Superior temporal gyrus (tissue), 1 donor: ENCODE measurements at regions not wholly inside any gene's neighbourhood (a gene's known extent, or its start where the extent isn't known, plus 50 kb on each side); places are given as distances from the start of the nearest gene placed in this dataset.

Source experiments
- DNase-seq: peaks from one replicate; pipeline ENCODE4 v3.0.0-alpha.2; 2016; ENCODE audit errors: extremely low spot score

- peak; percentile 22 for DNase-seq
These were observed 107.3 kb upstream of the STARD3NL start for GRCh38 chr7:38070718-38071117.

- no peak for DNase-seq
These were observed 91.2 kb upstream of the STARD3NL start for GRCh38 chr7:38086857-38087256.

- no peak for DNase-seq
These were observed 75.5 kb upstream of the STARD3NL start for GRCh38 chr7:38102507-38102906.

GRCh38 chr7:38105874-38106483 is 72.1 kb upstream of the STARD3NL start:
- peak; percentile 84 for DNase-seq

- DNase-seq: peak; percentile 87
These were observed 70.6 kb upstream of the STARD3NL start for GRCh38 chr7:38107486-38107893.

GRCh38 chr7:38112075-38112474 is 66.0 kb upstream of the STARD3NL start:
- no peak for DNase-seq

GRCh38 chr7:38120076-38120475 is 58.0 kb upstream of the STARD3NL start:
- no peak for DNase-seq

GRCh38 chr7:38122501-38122900 is 55.5 kb upstream of the STARD3NL start:
- DNase-seq: no peak

GRCh38 chr7:38123494-38123893 is 54.6 kb upstream of the STARD3NL start:
- DNase-seq: no peak

GRCh38 chr7:38127216-38128207 is 50.5 kb upstream of the STARD3NL start:
- DNase-seq: no peak
